HCT116 (cell line): ENCODE measurements at regions not wholly inside any gene's neighbourhood (a gene's known extent, or its start where the extent isn't known, plus 50 kb on each side); places are given as distances from the start of the nearest gene placed in this dataset.

Experiments
- ATAC-seq: fragments of 200-7000 bp; cut with Tn5 transposase; 2 replicates; pipeline ENCODE4 v1.9.1; 2020; ENCODE audit warnings: mild to moderate bottlenecking, moderate library complexity
- BruUV-seq: library from RNA; stranded (reverse); fragments of 400-500 nt; replicated peaks from 2 replicates; lab custom pipeline; 2021; lab: Mats Ljungman, UMichigan
- CTCF ChIA-PET: fragments of 300-600 bp; sonication (Branson Sonifier 250); formaldehyde crosslinking; loops from one replicate; lab custom pipeline; 2021; ENCODE audit warnings: antibody characterized with exemption; lab: Charles Lee
- POLR2A ChIA-PET: fragments of 300-600, 350-600 bp; sonication (Branson Sonifier 250); formaldehyde crosslinking; loops from one replicate; lab custom pipeline; 2021; ENCODE audit warnings: antibody characterized with exemption; lab: Charles Lee
- RAD21 ChIA-PET, 2 experiments: fragments of 300-600 bp; sonication (Branson Sonifier 250); formaldehyde crosslinking; loops; one replicate each; lab custom pipeline; 2023; ENCODE audit warnings: low total read pairs in 2 of 2; ENCODE audit not compliant: uncharacterized antibody in 2 of 2, unreplicated experiment in 2 of 2, low non-redundant PET in 1 of 2; lab: Charles Lee
- DNase-seq: peaks from one replicate; pipeline ENCODE4 v3.0.0-alpha.2; 2010; ENCODE audit warnings: low read depth, low spot score
- H2AFZ ChIP-seq: fragments of 200-600 bp; shearing (Covaris generic), sonication (generic); 2 replicates; pipeline ENCODE4 v1.6.1; 2017; ENCODE audit warnings: low read depth, mixed run types, mixed read lengths, antibody characterized with exemption, low read length; ENCODE audit not compliant: poor library complexity, severe bottlenecking
- H3K27ac ChIP-seq: 2 replicates; pipeline ENCODE4 v1.5.1; 2012; ENCODE audit warnings: low read depth, low read length
- H3K27me3 ChIP-seq: fragments of 200-600 bp; sonication (generic); 2 replicates; pipeline ENCODE4 v1.6.1; 2016; ENCODE audit warnings: mixed run types, low read length, mixed read lengths; ENCODE audit not compliant: insufficient read depth
- H3K36me3 ChIP-seq, 2 experiments: fragments of 200-500 bp in 1 of 2; fragments of 200-600 bp in 1 of 2; sonication (Bioruptor generic) in 1 of 2; sonication (generic) in 1 of 2; 2 replicates each; pipeline versions ENCODE4 v1.5.1 to v1.6.1; 2014 to 2016; ENCODE audit warnings: low read length in 2 of 2, inconsistent platforms in 1 of 2, mixed read lengths in 1 of 2, mixed run types in 1 of 2; ENCODE audit not compliant: insufficient read depth in 2 of 2, control insufficient read depth in 1 of 2
- H3K4me1 ChIP-seq, 2 experiments: fragments of 200-600 bp in 1 of 2; sonication (generic) in 1 of 2; 2 replicates each; pipeline versions ENCODE4 v1.5.1 to v1.6.1; 2012 to 2017; ENCODE audit warnings: low read length in 2 of 2, inconsistent platforms in 1 of 2, mild to moderate bottlenecking in 1 of 2, mixed read lengths in 1 of 2, mixed run types in 1 of 2, moderate library complexity in 1 of 2; ENCODE audit not compliant: insufficient read depth in 2 of 2, control insufficient read depth in 1 of 2
- H3K4me2 ChIP-seq: fragments of 200-600 bp; sonication (generic); 2 replicates; pipeline ENCODE4 v1.6.1; 2017; ENCODE audit warnings: mixed run types, low read length, mixed read lengths
- H3K4me3 ChIP-seq, 2 experiments: fragments of 200-600 bp in 1 of 2; sonication (generic) in 1 of 2; replicated peaks in 1 of 2; 2 replicates each; pipeline ENCODE4 v1.5.1; 2011 to 2016; ENCODE audit warnings: low read length in 2 of 2, control low read depth in 1 of 2, low read depth in 1 of 2, mild to moderate bottlenecking in 1 of 2, mixed read lengths in 1 of 2, mixed run types in 1 of 2
- H3K79me2 ChIP-seq: fragments of 200-600 bp; sonication (generic); 2 replicates; pipeline ENCODE4 v1.6.1; 2017; ENCODE audit warnings: mild to moderate bottlenecking, mixed run types, low read length, moderate library complexity, mixed read lengths; ENCODE audit not compliant: insufficient read depth
- H3K9ac ChIP-seq: fragments of 200-600 bp; sonication (generic); 2 replicates; pipeline ENCODE4 v1.6.1; 2016; ENCODE audit warnings: low read length, mixed read lengths
- H3K9me2 ChIP-seq: fragments of 200-600 bp; sonication (generic), shearing (Covaris generic); 2 replicates; pipeline ENCODE4 v1.6.1; 2017; ENCODE audit warnings: mixed run types, mild to moderate bottlenecking, moderate library complexity; ENCODE audit not compliant: insufficient read depth
- H3K9me3 ChIP-seq, 2 experiments: fragments of 200-500 bp in 1 of 2; fragments of 200-600 bp in 1 of 2; sonication (Bioruptor generic) in 1 of 2; sonication (generic) in 1 of 2; 2 replicates each; pipeline ENCODE4 v1.6.1; 2014 to 2017; ENCODE audit warnings: low read length in 2 of 2, mixed read lengths in 2 of 2, inconsistent platforms in 1 of 2, low read depth in 1 of 2, mild to moderate bottlenecking in 1 of 2, mixed run types in 1 of 2, moderate library complexity in 1 of 2; ENCODE audit not compliant: control insufficient read depth in 1 of 2, insufficient read depth in 1 of 2
- H4K20me1 ChIP-seq: fragments of 200-600 bp; sonication (generic), shearing (Covaris generic); 2 replicates; pipeline ENCODE4 v1.6.1; 2017; ENCODE audit warnings: mixed run types, mild to moderate bottlenecking, moderate library complexity; ENCODE audit not compliant: insufficient read depth
- ATF3 ChIP-seq: IDR thresholded peaks from 2 replicates; pipeline ENCODE4 v1.6.1; 2012
- CBX3 ChIP-seq: IDR thresholded peaks from 2 replicates; pipeline ENCODE4 v1.6.1; 2012; ENCODE audit warnings: low read depth
- CEBPB ChIP-seq: IDR thresholded peaks from 2 replicates; pipeline ENCODE4 v1.6.1; 2012; ENCODE audit warnings: low read depth
- CTCF ChIP-seq, 3 experiments: fragments of 200-600 bp in 1 of 3; sonication (generic) in 1 of 3; IDR thresholded peaks in 2 of 3; conservative IDR thresholded peaks in 1 of 3; 2 replicates each; pipeline ENCODE4 v1.5.1; 2012 to 2017; ENCODE audit warnings: low read depth in 2 of 3, low read length in 2 of 3, antibody characterized with exemption in 1 of 3, borderline replicate concordance in 1 of 3, control low read depth in 1 of 3, mild to moderate bottlenecking in 1 of 3, mixed read lengths in 1 of 3, mixed run types in 1 of 3, moderate library complexity in 1 of 3; ENCODE audit not compliant: insufficient read depth in 1 of 3
- EGR1 ChIP-seq: IDR thresholded peaks from 2 replicates; pipeline ENCODE4 v1.6.1; 2012; ENCODE audit warnings: low read depth
- ELF1 ChIP-seq: IDR thresholded peaks from 2 replicates; pipeline ENCODE4 v1.6.1; 2012; ENCODE audit warnings: low read depth, borderline replicate concordance
- EZH2 ChIP-seq: fragments of 200-600 bp; sonication (generic); IDR thresholded peaks from 2 replicates; pipeline ENCODE4 v1.6.1; 2017; ENCODE audit warnings: antibody characterized with exemption, mixed run types
- FOSL1 ChIP-seq: IDR thresholded peaks from 2 replicates; pipeline ENCODE4 v1.6.1; 2012; ENCODE audit warnings: low read depth
- MAX ChIP-seq: IDR thresholded peaks from 2 replicates; pipeline ENCODE4 v1.6.1; 2012
- POLR2AphosphoS5 ChIP-seq: IDR thresholded peaks from 2 replicates; pipeline ENCODE4 v1.6.1; 2011; ENCODE audit warnings: mild to moderate bottlenecking, low read depth, low read length, moderate library complexity
- REST ChIP-seq: IDR thresholded peaks from 2 replicates; pipeline ENCODE4 v1.6.1; 2012; ENCODE audit warnings: low read depth
- SIN3A ChIP-seq: IDR thresholded peaks from 2 replicates; pipeline ENCODE4 v1.6.1; 2012; ENCODE audit warnings: low read depth
- SP1 ChIP-seq: IDR thresholded peaks from 2 replicates; pipeline ENCODE4 v1.6.1; 2012; ENCODE audit warnings: low read depth
- SRF ChIP-seq: IDR thresholded peaks from 2 replicates; pipeline ENCODE4 v1.6.1; 2012; ENCODE audit warnings: low read depth
- ZFX ChIP-seq: fragments of 450-650 bp; IDR thresholded peaks from 2 replicates; pipeline ENCODE4 v1.6.1; 2017
- ZNF274 ChIP-seq: fragments of 200-500 bp; sonication (Bioruptor generic); IDR thresholded peaks from 2 replicates; pipeline ENCODE4 v1.6.1; 2014; ENCODE audit warnings: mild to moderate bottlenecking, low read depth, low read length, inconsistent platforms
- intact Hi-C: fragments of 100-400 bp; cut with micrococcal nuclease; formaldehyde crosslinking; loops from 2 replicates; pipeline ENCODE4 v1.10.0; 2022

GRCh38 chr13:111482806-111483620 lies 162.6 kb downstream of the TEX29 start:
- TF ChIP-seq REST, result no peak
- no peak for TF ChIP-seq CBX3
- no peak for TF ChIP-seq POLR2AphosphoS5
- no peak for TF ChIP-seq ATF3
- TF ChIP-seq ZFX, result no peak
- TF ChIP-seq SRF, result no peak
- TF ChIP-seq ELF1, result no peak
- no peak for TF ChIP-seq EGR1
- no peak for TF ChIP-seq CTCF (IDR thresholded peaks at IDR 0.05 in 2 of 3, conservative IDR thresholded peaks at IDR 0.05 in 1 of 3; ENCODE audit: borderline replicate concordance in 1 of 3, insufficient read depth in 1 of 3, low read depth in 2 of 3, low read length in 2 of 3)
- TF ChIP-seq FOSL1, result no peak
- no peak for TF ChIP-seq SP1
- TF ChIP-seq EZH2, result no peak
- no peak for TF ChIP-seq MAX
- no peak for TF ChIP-seq CEBPB
- TF ChIP-seq ZNF274, result no peak
- TF ChIP-seq SIN3A, result no peak
- TF ChIP-seq, all 23 proteins: peak for 0
- ChIA-PET RAD21 (no interaction called here), CTCF (no interaction called here), POLR2A (no interaction called here)
- H3K9ac ChIP-seq, result no peak overlapping the region
- intact Hi-C loops, result no loop called here
- H2AFZ ChIP-seq, result no peak overlapping the region
- H3K4me2 ChIP-seq, result no peak overlapping the region
- no peaks in the 10 kb centered on the region for H3K79me2 ChIP-seq
- no peaks in the 10 kb centered on the region for H4K20me1 ChIP-seq
- H3K27me3 ChIP-seq, result no peaks in the 10 kb centered on the region
- no peaks in the 10 kb centered on the region for H3K4me1 ChIP-seq
- no peak overlapping the region for H3K27ac ChIP-seq
- no peak for ATAC-seq
- H3K36me3 ChIP-seq, result no peaks in the 10 kb centered on the region
- no peak overlapping the region for H3K4me3 ChIP-seq
- peaks cover 4 to 9% of the 10 kb centered on the region in 2 experiments; a peak in 2 of 4 replicates for H3K9me3 ChIP-seq
- DNase-seq, result no peak
- H3K9me2 ChIP-seq, result no peaks in the 10 kb centered on the region
- no TSS peak for BruUV-seq
